ENCODE measurements at regions not wholly inside any gene's neighbourhood (a gene's known extent, or its start where the extent isn't known, plus 50 kb on each side); places are given as distances from the start of the nearest gene placed in this dataset.

DNA sequence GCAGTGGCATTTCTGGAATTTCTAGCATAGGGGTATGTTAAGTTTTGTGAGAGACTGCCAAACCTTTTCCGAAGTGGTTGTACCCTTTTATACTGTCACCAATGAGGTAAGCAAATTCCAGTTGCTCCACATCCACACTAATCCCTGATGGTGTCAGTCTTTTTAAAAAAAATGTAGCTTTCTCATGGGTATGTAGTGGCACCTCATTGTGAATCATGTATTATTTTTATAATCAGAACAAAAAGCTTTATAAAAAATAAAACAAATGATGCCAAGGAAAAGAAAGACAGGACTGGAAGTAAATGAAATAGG, 93.4 kb upstream of the CLINT1 start:
- Mint-ChIP-seq H3K27ac (ENCODE audit: low read depth, unreplicated experiment) (peak overlapping the region; percentile 27), H3K9me3 (ENCODE audit: unreplicated experiment) (no peaks in the 10 kb centered on the region), H3K4me1 (ENCODE audit: insufficient read depth, unreplicated experiment) (peaks cover 23% of the 10 kb centered on the region), H3K27me3 (ENCODE audit: insufficient read depth, unreplicated experiment) (no peaks in the 10 kb centered on the region), H3K4me3 (ENCODE audit: unreplicated experiment) (no peak overlapping the region), H3K36me3 (ENCODE audit: insufficient read depth, unreplicated experiment) (peaks cover 6% of the 10 kb centered on the region)
- no peak for TF ChIP-seq CTCF (IDR thresholded peaks at IDR 0.05; ENCODE audit: unreplicated experiment)
- BruUV-seq (replicated peaks) = no TSS peak
- DNase-seq (ENCODE audit: unreplicated experiment) = no peak
- intact Hi-C loops (cut with micrococcal nuclease) = no loop called here
- CTCF ChIA-PET = interaction anchor here (0.6 to 7.6 kb wide), 10 partner anchors 9 to 213 kb away, joined by 3 to 130 read pairs (median 3); no protein-coding TSS in a partner anchor
- POLR2A ChIA-PET = interaction anchor here (1.0 kb wide), 1 partner anchor 184 kb away, joined by 3 read pairs; no protein-coding TSS in a partner anchor

DNA sequence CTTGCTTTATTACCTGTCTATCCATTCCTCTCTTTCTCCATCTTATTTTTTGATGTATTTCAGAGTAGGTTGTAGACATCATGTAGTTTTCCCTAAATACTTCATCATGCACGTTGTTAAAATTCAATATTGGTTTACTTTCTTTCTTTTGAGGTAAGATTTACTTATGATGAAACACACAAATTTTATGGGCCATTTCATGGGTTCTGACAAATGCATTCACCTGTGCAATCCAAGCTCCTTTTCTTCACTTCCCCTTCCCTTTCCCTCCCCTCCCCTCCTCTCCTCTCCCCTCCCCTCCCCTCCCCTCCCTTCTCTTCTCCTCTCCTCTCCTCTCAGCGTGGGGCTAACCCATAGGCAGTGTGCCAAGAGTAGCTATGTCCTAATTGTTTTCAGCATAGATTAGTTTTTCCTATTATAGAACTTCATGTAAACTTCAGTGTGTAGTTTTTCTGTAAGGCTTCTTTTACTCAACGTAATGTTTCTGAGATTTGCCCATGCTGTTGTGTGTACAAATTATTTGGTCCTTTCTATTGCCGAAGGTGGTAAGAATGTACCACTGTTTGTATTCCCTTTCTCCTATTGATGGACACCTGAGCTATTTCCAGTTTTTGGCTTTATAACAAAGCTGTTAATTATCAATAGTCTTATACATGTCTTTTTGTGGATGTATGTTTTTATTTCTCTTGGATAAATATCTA, 92.9 kb upstream of the CLINT1 start:
- POLR2A ChIA-PET = interaction anchor here (0.5 to 1.0 kb wide), 4 partner anchors 11 to 183 kb away, joined by 3 to 5 read pairs (median 4); no protein-coding TSS in a partner anchor
- Mint-ChIP-seq H3K4me3 (ENCODE audit: unreplicated experiment) (no peak overlapping the region), H3K27me3 (ENCODE audit: insufficient read depth, unreplicated experiment) (no peaks in the 10 kb centered on the region), H3K27ac (ENCODE audit: low read depth, unreplicated experiment) (peak overlapping the region; percentile 27), H3K4me1 (ENCODE audit: insufficient read depth, unreplicated experiment) (peaks cover 23% of the 10 kb centered on the region), H3K36me3 (ENCODE audit: insufficient read depth, unreplicated experiment) (peaks cover 6% of the 10 kb centered on the region), H3K9me3 (ENCODE audit: unreplicated experiment) (no peaks in the 10 kb centered on the region)
- peak; percentile 42 for DNase-seq (ENCODE audit: unreplicated experiment)
- CTCF ChIA-PET = interaction anchor here (0.6 to 7.6 kb wide), 16 partner anchors 9 to 561 kb away, joined by 3 to 130 read pairs (median 4); no protein-coding TSS in a partner anchor
- intact Hi-C loops (cut with micrococcal nuclease) = no loop called here
- TF ChIP-seq CTCF (IDR thresholded peaks at IDR 0.05; ENCODE audit: unreplicated experiment) = no peak
- BruUV-seq (replicated peaks) = no TSS peak

GRCh38 chr5:157949520-157949919, 90.6 kb upstream of the CLINT1 start:
- CTCF ChIA-PET = interaction anchor here (0.6 to 7.6 kb wide), 64 partner anchors 8 to 1182 kb away, joined by 3 to 130 read pairs (median 6); no protein-coding TSS in a partner anchor
- no peak for DNase-seq (ENCODE audit: unreplicated experiment)
- intact Hi-C loops (cut with micrococcal nuclease) = loop anchor here (2.0 kb wide), 2 partner anchors 31 to 45 kb away; no protein-coding TSS in a partner anchor
- no peak overlapping the region for H3K27ac Mint-ChIP-seq (ENCODE audit: low read depth, unreplicated experiment)
- H3K4me3 Mint-ChIP-seq (ENCODE audit: unreplicated experiment) = no peak overlapping the region
- peaks cover 8% of the 10 kb centered on the region for H3K4me1 Mint-ChIP-seq (ENCODE audit: insufficient read depth, unreplicated experiment)
- no TSS peak for BruUV-seq (replicated peaks)
- POLR2A ChIA-PET = interaction anchor here (0.9 to 1.8 kb wide), 11 partner anchors 10 to 1157 kb away, joined by 3 to 7 read pairs (median 4); partner anchors contain the start of gene CLINT1
- TF ChIP-seq CTCF (IDR thresholded peaks at IDR 0.05; ENCODE audit: unreplicated experiment) = no peak
- no peaks in the 10 kb centered on the region for H3K9me3 Mint-ChIP-seq (ENCODE audit: unreplicated experiment)
- H3K36me3 Mint-ChIP-seq (ENCODE audit: insufficient read depth, unreplicated experiment) = no peaks in the 10 kb centered on the region
- H3K27me3 Mint-ChIP-seq (ENCODE audit: insufficient read depth, unreplicated experiment) = no peaks in the 10 kb centered on the region

DNA sequence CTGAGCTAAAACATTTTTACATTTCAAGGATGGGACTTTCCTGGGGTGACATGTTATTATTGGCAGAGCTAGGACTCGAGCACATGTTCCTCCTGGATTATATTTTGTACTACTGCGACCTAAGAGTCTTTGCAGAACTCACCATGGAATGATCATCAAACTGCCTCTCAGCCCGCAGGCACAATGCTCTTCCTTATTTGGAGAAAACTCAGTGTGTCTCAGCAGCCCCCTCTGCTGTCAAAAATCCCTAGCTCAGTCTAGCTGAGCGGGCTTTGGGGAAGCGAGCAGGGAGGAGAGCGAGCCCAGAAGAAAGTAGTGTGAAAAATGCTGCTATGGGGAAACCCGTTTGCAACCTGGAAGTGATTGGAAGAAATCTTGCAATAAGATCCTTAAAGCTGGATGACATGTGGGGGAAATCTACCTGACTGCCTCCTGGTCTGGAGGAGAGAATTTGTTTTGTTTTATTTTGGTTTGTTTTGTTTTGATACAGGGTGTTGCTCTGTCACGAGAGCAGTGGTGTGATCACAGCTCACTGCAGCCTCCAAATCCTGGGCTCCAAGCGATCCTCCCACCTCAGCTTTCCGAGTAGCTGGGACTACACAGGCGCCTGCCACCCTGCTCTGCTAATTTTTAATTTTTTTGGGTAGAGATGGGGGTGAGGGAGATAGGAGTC, 89.9 kb upstream of the CLINT1 start:
- intact Hi-C loops (cut with micrococcal nuclease) = loop anchor here (1.0 to 2.0 kb wide), 6 partner anchors 30 to 187 kb away; no protein-coding TSS in a partner anchor
- no peaks in the 10 kb centered on the region for H3K36me3 Mint-ChIP-seq (ENCODE audit: insufficient read depth, unreplicated experiment)
- ChIA-PET CTCF (interaction anchor here (0.6 to 7.6 kb wide), 86 partner anchors 9 to 1296 kb away, joined by 3 to 130 read pairs (median 5); partner anchors contain the start of gene CLINT1), POLR2A (interaction anchor here (0.6 to 1.8 kb wide), 17 partner anchors 11 to 387 kb away, joined by 3 to 7 read pairs (median 4); partner anchors contain the start of gene CLINT1)
- no TSS peak for BruUV-seq (replicated peaks)
- peak; percentile 98 for DNase-seq (ENCODE audit: unreplicated experiment)
- TF ChIP-seq CTCF (IDR thresholded peaks at IDR 0.05; ENCODE audit: unreplicated experiment) = peak; percentile 91
- peak overlapping the region; percentile 26 for H3K4me3 Mint-ChIP-seq (ENCODE audit: unreplicated experiment)
- H3K4me1 Mint-ChIP-seq (ENCODE audit: insufficient read depth, unreplicated experiment) = peaks cover 8% of the 10 kb centered on the region
- peak overlapping the region; percentile 32 for H3K27ac Mint-ChIP-seq (ENCODE audit: low read depth, unreplicated experiment)
- no peaks in the 10 kb centered on the region for H3K9me3 Mint-ChIP-seq (ENCODE audit: unreplicated experiment)
- no peaks in the 10 kb centered on the region for H3K27me3 Mint-ChIP-seq (ENCODE audit: insufficient read depth, unreplicated experiment)
